ENCODE measurements at regions not wholly inside any gene's neighbourhood (a gene's known extent, or its start where the extent isn't known, plus 50 kb on each side); places are given as distances from the start of the nearest gene placed in this dataset.

DNA sequence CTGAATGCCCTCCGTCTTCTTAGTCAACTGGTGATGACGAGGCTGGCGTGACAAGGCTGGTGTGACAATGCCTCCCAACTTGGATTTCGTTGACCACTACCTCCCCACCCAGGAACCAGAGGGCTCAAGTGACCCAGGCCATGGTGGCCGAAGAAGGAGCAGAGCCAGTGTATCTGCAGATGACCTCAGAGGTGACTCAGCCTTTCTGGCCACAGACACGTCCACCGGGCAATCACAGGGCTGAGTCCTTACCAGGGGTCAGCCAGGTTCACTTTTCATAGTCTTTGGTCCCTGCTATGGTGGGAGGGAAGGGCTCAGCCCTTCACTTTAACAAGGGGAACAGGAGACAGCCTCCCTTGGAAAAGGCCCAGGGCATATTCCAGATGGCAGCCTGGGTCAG is 116.3 kb downstream of the MAF start:
- H4K20me1 ChIP-seq (ENCODE audit: insufficient read depth, low read length): no peaks in the 10 kb centered on the region
- BruUV-seq (replicated peaks): no TSS peak
- H3K27ac ChIP-seq (ENCODE audit: extremely low read length, insufficient read depth, low read length): no peak overlapping the region
- CTCF ChIA-PET (ENCODE audit: low intra/inter-chr PET ratio, low total read pairs): no interaction called here
- no peaks in the 10 kb centered on the region for H3K27me3 ChIP-seq (ENCODE audit: control insufficient read depth in 1 of 2, insufficient read depth in 2 of 2, low read length in 2 of 2)
- intact Hi-C loops (cut with micrococcal nuclease; ENCODE audit: unreplicated experiment): no loop called here
- peak; percentile 26; the same call in 1 of the 3 replicates for ATAC-seq
- no peak for FAIRE-seq
- no peaks in the 10 kb centered on the region for H3K36me3 ChIP-seq (replicated peaks in 1 of 2; ENCODE audit: control insufficient read depth in 1 of 2, insufficient read depth in 2 of 2, low read length in 2 of 2)
- H3K9me3 ChIP-seq (ENCODE audit: low read length): no peaks in the 10 kb centered on the region
- no peak overlapping the region for H3K4me3 ChIP-seq (replicated peaks in 1 of 3; ENCODE audit: insufficient read depth in 1 of 3, low read depth in 2 of 3, low read length in 3 of 3)
- H3K9ac ChIP-seq (ENCODE audit: insufficient read depth, low read depth, low read length): no peak overlapping the region
- no peak overlapping the region for H2AFZ ChIP-seq (ENCODE audit: low read length)
- 25% methylated on average over 6 of the region's 7 CpGs for WGBS (ENCODE audit: low lambda C conversion rate)
- no peaks in the 10 kb centered on the region for H3K4me1 ChIP-seq (ENCODE audit: insufficient read depth, low read length)
- H3K79me2 ChIP-seq (ENCODE audit: insufficient read depth, low read length): no peaks in the 10 kb centered on the region
- TF ChIP-seq SALL1 (CRISPR knock-in tag; IDR thresholded peaks at IDR 0.05) (no peak), NFE2L2 (IDR thresholded peaks at IDR 0.05; ENCODE audit: low read length) (peak; percentile 20; the same call in 1 of the 2 replicates), CREB1 (IDR thresholded peaks at IDR 0.05) (peak; percentile 59), CREB1 (CRISPR knock-in tag; IDR thresholded peaks at IDR 0.05) (no peak)
- no peak overlapping the region for H3K4me2 ChIP-seq (ENCODE audit: low read depth, low read length)
- in situ Hi-C loops (cut with HindIII; ENCODE audit: extremely low pct_ligation_motif_present, low pct_unique_long_range_greater_than_20kb): no loop called here
- no peak for DNase-seq (ENCODE audit: low spot score)
- POLR2A ChIA-PET: no interaction called here

DNA sequence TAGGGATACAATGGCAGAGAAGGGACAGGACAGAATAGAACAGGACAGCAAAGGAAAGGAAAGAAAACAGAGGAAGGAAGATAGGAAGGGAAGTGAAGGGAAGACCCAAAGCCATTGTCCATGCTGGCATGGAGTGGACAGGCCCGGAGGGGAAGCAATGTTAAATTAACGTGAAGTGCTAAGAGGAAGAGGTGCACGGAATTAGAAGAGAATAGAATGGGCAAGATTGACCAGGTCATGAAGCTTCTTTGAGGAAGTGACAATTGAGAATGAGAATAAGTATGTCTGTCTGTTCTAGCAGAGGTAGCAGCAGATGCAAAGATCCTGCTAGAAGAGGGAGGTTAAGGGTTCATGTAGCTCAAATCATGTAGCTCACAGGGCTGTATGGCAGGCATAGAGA is 117.2 kb downstream of the MAF start:
- BruUV-seq (replicated peaks): no TSS peak
- CTCF ChIA-PET (ENCODE audit: low intra/inter-chr PET ratio, low total read pairs): no interaction called here

More for the DNA sequence above, 117.2 kb downstream of the MAF start:
- no peaks in the 10 kb centered on the region for H4K20me1 ChIP-seq (ENCODE audit: insufficient read depth, low read length)
- no peak overlapping the region for H3K4me3 ChIP-seq (replicated peaks in 1 of 3; ENCODE audit: insufficient read depth in 1 of 3, low read depth in 2 of 3, low read length in 3 of 3)
- H2AFZ ChIP-seq (ENCODE audit: low read length): no peak overlapping the region
- no peak overlapping the region for H3K4me2 ChIP-seq (ENCODE audit: low read depth, low read length)
- POLR2A ChIA-PET: no interaction called here
- no peak overlapping the region for H3K9ac ChIP-seq (ENCODE audit: insufficient read depth, low read depth, low read length)
- FAIRE-seq: no peak
- intact Hi-C loops (cut with micrococcal nuclease; ENCODE audit: unreplicated experiment): no loop called here
- no peaks in the 10 kb centered on the region for H3K27me3 ChIP-seq (ENCODE audit: control insufficient read depth in 1 of 2, insufficient read depth in 2 of 2, low read length in 2 of 2)
- no peak for TF ChIP-seq ZNF768 (CRISPR knock-in tag; IDR thresholded peaks at IDR 0.05)
- H3K4me1 ChIP-seq (ENCODE audit: insufficient read depth, low read length): no peaks in the 10 kb centered on the region
- in situ Hi-C loops (cut with HindIII; ENCODE audit: extremely low pct_ligation_motif_present, low pct_unique_long_range_greater_than_20kb): no loop called here
- H3K27ac ChIP-seq (ENCODE audit: extremely low read length, insufficient read depth, low read length): no peak overlapping the region
- H3K36me3 ChIP-seq (replicated peaks in 1 of 2; ENCODE audit: control insufficient read depth in 1 of 2, insufficient read depth in 2 of 2, low read length in 2 of 2): no peaks in the 10 kb centered on the region
- DNase-seq (ENCODE audit: low spot score): no peak
- H3K9me3 ChIP-seq (ENCODE audit: low read length): no peaks in the 10 kb centered on the region
- ATAC-seq: no peak
- H3K79me2 ChIP-seq (ENCODE audit: insufficient read depth, low read length): no peaks in the 10 kb centered on the region
- WGBS (ENCODE audit: low lambda C conversion rate): 38% methylated on average over 3 of the region's 3 CpGs
